ENCODE measurements at regions not wholly inside any gene's neighbourhood (a gene's known extent, or its start where the extent isn't known, plus 50 kb on each side); places are given as distances from the start of the nearest gene placed in this dataset.
A peak's percentile ranks its signal among the peaks of the same experiment; 100 is the strongest.

- Mint-ChIP-seq H3K9me3 (no peaks in the 10 kb centered on the region), H3K36me3 (no peaks in the 10 kb centered on the region), H3K27ac (no peak overlapping the region)
- no peak for DNase-seq (ENCODE audit: low spot score in 2 of 2)
- ATAC-seq, result no peak
Measured at GRCh38 chr9:89928521-89929275, 323.9 kb downstream of the GADD45G start.

- Mint-ChIP-seq H3K9me3 (no peaks in the 10 kb centered on the region), H3K36me3 (no peaks in the 10 kb centered on the region), H3K27ac (no peak overlapping the region)
- DNase-seq (ENCODE audit: low spot score in 2 of 2) (no peak), ATAC-seq (no peak)
Measured at GRCh38 chr9:89929315-89929672, 324.5 kb downstream of the GADD45G start.

GRCh38 chr9:89929673-89930480 is 325.1 kb downstream of the GADD45G start:
- DNase-seq (ENCODE audit: low spot score in 2 of 2), result no peak
- Mint-ChIP-seq H3K36me3 (no peaks in the 10 kb centered on the region), H3K27ac (peak overlapping the region in 1 of 2 donors; percentile 20), H3K9me3 (no peaks in the 10 kb centered on the region)
- ATAC-seq, result peak in 1 of 2 donors; percentile 61

GRCh38 chr9:89933578-89933977 is 328.8 kb downstream of the GADD45G start:
- ATAC-seq, result no peak
- H3K27ac Mint-ChIP-seq, result no peak overlapping the region
- no peak for DNase-seq (ENCODE audit: low spot score in 2 of 2)
- H3K36me3 Mint-ChIP-seq, result peaks cover 0 to 6% of the 10 kb centered on the region in 2 donors
- H3K9me3 Mint-ChIP-seq, result no peaks in the 10 kb centered on the region

GRCh38 chr9:89935115-89935514 is 330.3 kb downstream of the GADD45G start:
- DNase-seq (ENCODE audit: low spot score in 2 of 2), result no peak
- H3K9me3 Mint-ChIP-seq, result no peaks in the 10 kb centered on the region
- peaks cover 0 to 6% of the 10 kb centered on the region in 2 donors for H3K36me3 Mint-ChIP-seq
- no peak overlapping the region for H3K27ac Mint-ChIP-seq
- no peak for ATAC-seq

- Mint-ChIP-seq H3K36me3 (peaks cover 0 to 6% of the 10 kb centered on the region in 2 donors), H3K27ac (no peak overlapping the region)
Measured at GRCh38 chr9:89935801-89936200, 331.0 kb downstream of the GADD45G start.

GRCh38 chr9:89937051-89937450 is 332.2 kb downstream of the GADD45G start:
- ATAC-seq, result no peak
- DNase-seq (ENCODE audit: low spot score in 2 of 2), result no peak
- H3K36me3 Mint-ChIP-seq, result peaks cover 0 to 6% of the 10 kb centered on the region in 2 donors
- H3K9me3 Mint-ChIP-seq, result no peaks in the 10 kb centered on the region
- no peak overlapping the region for H3K27ac Mint-ChIP-seq

More at GRCh38 chr9:89935801-89936200, 331.0 kb downstream of the GADD45G start:
- DNase-seq (ENCODE audit: low spot score in 2 of 2) (no peak), ATAC-seq (no peak)
- H3K9me3 Mint-ChIP-seq, result no peaks in the 10 kb centered on the region

- DNase-seq (ENCODE audit: low spot score in 2 of 2) (no peak), ATAC-seq (no peak)
- peaks cover 0 to 6% of the 10 kb centered on the region in 2 donors for H3K36me3 Mint-ChIP-seq
- H3K27ac Mint-ChIP-seq, result no peak overlapping the region
- no peaks in the 10 kb centered on the region for H3K9me3 Mint-ChIP-seq
Measured at GRCh38 chr9:89939181-89939580, 334.4 kb downstream of the GADD45G start.

- Mint-ChIP-seq H3K9me3 (no peaks in the 10 kb centered on the region), H3K36me3 (peaks cover 0 to 6% of the 10 kb centered on the region in 2 donors), H3K27ac (no peak overlapping the region)
- no peak for DNase-seq (ENCODE audit: low spot score in 2 of 2)
- no peak for ATAC-seq
Measured at GRCh38 chr9:89939626-89940292, 334.9 kb downstream of the GADD45G start.

GRCh38 chr9:89940625-89941024 is 335.8 kb downstream of the GADD45G start:
- H3K27ac Mint-ChIP-seq, result no peak overlapping the region
- ATAC-seq (no peak), DNase-seq (ENCODE audit: low spot score in 2 of 2) (no peak)
- H3K9me3 Mint-ChIP-seq, result no peaks in the 10 kb centered on the region
- peaks cover 0 to 6% of the 10 kb centered on the region in 2 donors for H3K36me3 Mint-ChIP-seq

GRCh38 chr9:89941875-89942274 is 337.1 kb downstream of the GADD45G start:
- Mint-ChIP-seq H3K27ac (no peak overlapping the region), H3K9me3 (no peaks in the 10 kb centered on the region), H3K36me3 (no peaks in the 10 kb centered on the region)
- DNase-seq (ENCODE audit: low spot score in 2 of 2) (no peak), ATAC-seq (peak in 1 of 2 donors; percentile 79)

- H3K27ac Mint-ChIP-seq, result no peak overlapping the region
- no peaks in the 10 kb centered on the region for H3K9me3 Mint-ChIP-seq
- no peak for ATAC-seq
- DNase-seq (ENCODE audit: low spot score in 2 of 2), result no peak
- H3K36me3 Mint-ChIP-seq, result peaks cover 0 to under 1% of the 10 kb centered on the region in 2 donors
Measured at GRCh38 chr9:89942643-89943042, 337.8 kb downstream of the GADD45G start.

- H3K27ac Mint-ChIP-seq, result no peak overlapping the region
- no peak for ATAC-seq
- DNase-seq (ENCODE audit: low spot score in 2 of 2), result no peak
- H3K9me3 Mint-ChIP-seq, result peaks cover 0 to 4% of the 10 kb centered on the region in 2 donors
- peaks cover 0 to 7% of the 10 kb centered on the region in 2 donors for H3K36me3 Mint-ChIP-seq
Measured at GRCh38 chr9:89943309-89943708, 338.5 kb downstream of the GADD45G start.

GRCh38 chr9:89943728-89944127 is 338.9 kb downstream of the GADD45G start:
- no peak overlapping the region for H3K27ac Mint-ChIP-seq
- ATAC-seq, result no peak

GRCh38 chr9:89945133-89945532 is 340.3 kb downstream of the GADD45G start:
- peaks cover 0 to 10% of the 10 kb centered on the region in 2 donors for H3K36me3 Mint-ChIP-seq
- H3K27ac Mint-ChIP-seq, result no peak overlapping the region
- no peak for ATAC-seq
- peaks cover 0 to 4% of the 10 kb centered on the region in 2 donors for H3K9me3 Mint-ChIP-seq
- DNase-seq (ENCODE audit: low spot score in 2 of 2), result no peak

More at GRCh38 chr9:89943728-89944127, 338.9 kb downstream of the GADD45G start:
- peaks cover 0 to 4% of the 10 kb centered on the region in 2 donors for H3K9me3 Mint-ChIP-seq
- DNase-seq (ENCODE audit: low spot score in 2 of 2), result no peak
- peaks cover 0 to 10% of the 10 kb centered on the region in 2 donors for H3K36me3 Mint-ChIP-seq

- Mint-ChIP-seq H3K27ac (no peak overlapping the region), H3K9me3 (peaks cover 0 to 4% of the 10 kb centered on the region in 2 donors), H3K36me3 (peaks cover 0 to 10% of the 10 kb centered on the region in 2 donors)
- ATAC-seq, result no peak
- DNase-seq (ENCODE audit: low spot score in 2 of 2), result no peak
Measured at GRCh38 chr9:89946741-89947140, 341.9 kb downstream of the GADD45G start.

GRCh38 chr9:89949111-89949510 is 344.3 kb downstream of the GADD45G start:
- DNase-seq (ENCODE audit: low spot score in 2 of 2), result no peak
- no peak overlapping the region for H3K27ac Mint-ChIP-seq
- H3K36me3 Mint-ChIP-seq, result peaks cover 0 to 21% of the 10 kb centered on the region in 2 donors
- peaks cover 0 to 9% of the 10 kb centered on the region in 2 donors for H3K9me3 Mint-ChIP-seq
- ATAC-seq, result no peak

All from activated naive CD4-positive, alpha-beta T cell treated with anti-CD3 and anti-CD28 coated beads, Interleukin-2, amount 50 U/mL, for 72 hours (primary cell).